ENCODE measurements at regions not wholly inside any gene's neighbourhood (a gene's known extent, or its start where the extent isn't known, plus 50 kb on each side); places are given as distances from the start of the nearest gene placed in this dataset.

GRCh38 chr6:9439621-9440330, 975.1 kb downstream of the TFAP2A start:
- Mint-ChIP-seq H3K27ac (no peak overlapping the region), H3K4me1 (no peaks in the 10 kb centered on the region), H3K36me3 (peaks cover 0 to 5% (median 0%) of the 10 kb centered on the region in 5 donors), H3K27me3 (no peaks in the 10 kb centered on the region), H3K4me3 (no peak overlapping the region), H3K9me3 (peaks cover 0 to 16% (median 8%) of the 10 kb centered on the region in 11 donors)
- H3K36me3 ChIP-seq (ENCODE audit: control insufficient read depth in 2 of 3, insufficient read depth in 3 of 3, low read length in 3 of 3), result no peaks in the 10 kb centered on the region
- no peak for DNase-seq
- no peak for ATAC-seq
- no peaks in the 10 kb centered on the region for H3K9me3 ChIP-seq (ENCODE audit: control insufficient read depth in 2 of 3, low read length in 3 of 3)
- POLR2A ChIA-PET, result no interaction called here
- CTCF ChIA-PET, result interaction anchor here (0.6 to 0.7 kb wide), 2 partner anchors 44 to 58 kb away, joined by 3 read pairs; no protein-coding TSS in a partner anchor
- no peaks in the 10 kb centered on the region for H3K4me1 ChIP-seq (ENCODE audit: control insufficient read depth in 2 of 2, insufficient read depth in 2 of 2, low read length in 2 of 2)
- intact Hi-C loops (cut with micrococcal nuclease), result no loop called here
- no peak overlapping the region for H3K27ac ChIP-seq (ENCODE audit: low read depth, low read length)
- H3K4me3 ChIP-seq (ENCODE audit: low read length), result no peak overlapping the region
- no peaks in the 10 kb centered on the region for H3K27me3 ChIP-seq (ENCODE audit: control insufficient read depth in 2 of 2, insufficient read depth in 2 of 2, low read length in 2 of 2)

GRCh38 chr6:9437836-9438235, 977.0 kb downstream of the TFAP2A start:
- peaks cover 0 to 9% (median 2%) of the 10 kb centered on the region in 11 donors for H3K9me3 Mint-ChIP-seq
- CTCF ChIA-PET, result no interaction called here

GRCh38 chr6:9435281-9435680, 979.6 kb downstream of the TFAP2A start:
- Mint-ChIP-seq H3K9me3 (peaks cover 0 to 7% (median 2%) of the 10 kb centered on the region in 11 donors), H3K27me3 (no peaks in the 10 kb centered on the region), H3K27ac (no peak overlapping the region), H3K36me3 (no peaks in the 10 kb centered on the region), H3K4me3 (no peak overlapping the region), H3K4me1 (no peaks in the 10 kb centered on the region)
- intact Hi-C loops (cut with micrococcal nuclease), result no loop called here
- H3K27ac ChIP-seq (ENCODE audit: low read depth, low read length), result no peak overlapping the region
- H3K36me3 ChIP-seq (ENCODE audit: control insufficient read depth in 2 of 3, insufficient read depth in 3 of 3, low read length in 3 of 3), result no peaks in the 10 kb centered on the region
- no peaks in the 10 kb centered on the region for H3K9me3 ChIP-seq (ENCODE audit: control insufficient read depth in 2 of 3, low read length in 3 of 3)
- H3K27me3 ChIP-seq (ENCODE audit: control insufficient read depth in 2 of 2, insufficient read depth in 2 of 2, low read length in 2 of 2), result no peaks in the 10 kb centered on the region
- DNase-seq, result no peak
- H3K4me1 ChIP-seq (ENCODE audit: control insufficient read depth in 2 of 2, insufficient read depth in 2 of 2, low read length in 2 of 2), result no peaks in the 10 kb centered on the region
- no peak overlapping the region for H3K4me3 ChIP-seq (ENCODE audit: low read length)
- ATAC-seq, result no peak
- POLR2A ChIA-PET, result no interaction called here
- CTCF ChIA-PET, result no interaction called here

More at GRCh38 chr6:9437836-9438235, 977.0 kb downstream of the TFAP2A start:
- intact Hi-C loops (cut with micrococcal nuclease), result no loop called here
- POLR2A ChIA-PET, result no interaction called here
- DNase-seq, result no peak
- Histone ChIP-seq H3K4me3 (ENCODE audit: low read length) (no peak overlapping the region), H3K27ac (ENCODE audit: low read depth, low read length) (no peak overlapping the region), H3K36me3 (ENCODE audit: control insufficient read depth in 2 of 3, insufficient read depth in 3 of 3, low read length in 3 of 3) (no peaks in the 10 kb centered on the region), H3K27me3 (ENCODE audit: control insufficient read depth in 2 of 2, insufficient read depth in 2 of 2, low read length in 2 of 2) (no peaks in the 10 kb centered on the region), H3K4me1 (ENCODE audit: control insufficient read depth in 2 of 2, insufficient read depth in 2 of 2, low read length in 2 of 2) (no peaks in the 10 kb centered on the region), H3K9me3 (ENCODE audit: control insufficient read depth in 2 of 3, low read length in 3 of 3) (no peaks in the 10 kb centered on the region)
- Mint-ChIP-seq H3K4me1 (no peaks in the 10 kb centered on the region), H3K27ac (no peak overlapping the region), H3K4me3 (no peak overlapping the region), H3K27me3 (no peaks in the 10 kb centered on the region), H3K36me3 (no peaks in the 10 kb centered on the region)
- ATAC-seq, result no peak

GRCh38 chr6:9431945-9432344, 982.9 kb downstream of the TFAP2A start:
- H3K4me3 Mint-ChIP-seq, result no peak overlapping the region
- Histone ChIP-seq H3K4me3 (ENCODE audit: low read length) (no peak overlapping the region), H3K36me3 (ENCODE audit: control insufficient read depth in 2 of 3, insufficient read depth in 3 of 3, low read length in 3 of 3) (no peaks in the 10 kb centered on the region), H3K9me3 (ENCODE audit: control insufficient read depth in 2 of 3, low read length in 3 of 3) (no peaks in the 10 kb centered on the region), H3K4me1 (ENCODE audit: control insufficient read depth in 2 of 2, insufficient read depth in 2 of 2, low read length in 2 of 2) (no peaks in the 10 kb centered on the region), H3K27ac (ENCODE audit: low read depth, low read length) (no peak overlapping the region), H3K27me3 (ENCODE audit: control insufficient read depth in 2 of 2, insufficient read depth in 2 of 2, low read length in 2 of 2) (no peaks in the 10 kb centered on the region)
- H3K4me1 Mint-ChIP-seq, result no peaks in the 10 kb centered on the region
- ChIA-PET POLR2A (interaction anchor here (0.6 kb wide), 1 partner anchor 1952 kb away, joined by 4 read pairs; no protein-coding TSS in a partner anchor), CTCF (no interaction called here)
- DNase-seq (no peak), ATAC-seq (no peak)
- intact Hi-C loops (cut with micrococcal nuclease), result no loop called here
- H3K36me3 Mint-ChIP-seq, result no peaks in the 10 kb centered on the region
- peaks cover 0 to 7% (median 2%) of the 10 kb centered on the region in 11 donors for H3K9me3 Mint-ChIP-seq
- no peaks in the 10 kb centered on the region for H3K27me3 Mint-ChIP-seq
- H3K27ac Mint-ChIP-seq, result no peak overlapping the region

- Mint-ChIP-seq H3K9me3 (peaks cover 0 to 7% (median 3%) of the 10 kb centered on the region in 11 donors), H3K4me3 (no peak overlapping the region), H3K36me3 (no peaks in the 10 kb centered on the region), H3K27me3 (no peaks in the 10 kb centered on the region), H3K4me1 (no peaks in the 10 kb centered on the region), H3K27ac (no peak overlapping the region)
- Histone ChIP-seq H3K27ac (ENCODE audit: low read depth, low read length) (no peak overlapping the region), H3K36me3 (ENCODE audit: control insufficient read depth in 2 of 3, insufficient read depth in 3 of 3, low read length in 3 of 3) (no peaks in the 10 kb centered on the region), H3K4me1 (ENCODE audit: control insufficient read depth in 2 of 2, insufficient read depth in 2 of 2, low read length in 2 of 2) (no peaks in the 10 kb centered on the region), H3K4me3 (ENCODE audit: low read length) (no peak overlapping the region), H3K9me3 (ENCODE audit: control insufficient read depth in 2 of 3, low read length in 3 of 3) (no peaks in the 10 kb centered on the region), H3K27me3 (ENCODE audit: control insufficient read depth in 2 of 2, insufficient read depth in 2 of 2, low read length in 2 of 2) (no peaks in the 10 kb centered on the region)
- ChIA-PET POLR2A (no interaction called here), CTCF (no interaction called here)
- no peak for ATAC-seq
- no peak for DNase-seq
- intact Hi-C loops (cut with micrococcal nuclease), result no loop called here
Observed at GRCh38 chr6:9428421-9429172, 986.3 kb downstream of the TFAP2A start.

GRCh38 chr6:9422138-9422537, 986.8 kb upstream of the SLC35B3 start:
- Histone ChIP-seq H3K9me3 (ENCODE audit: control insufficient read depth in 2 of 3, low read length in 3 of 3) (no peaks in the 10 kb centered on the region), H3K4me1 (ENCODE audit: control insufficient read depth in 2 of 2, insufficient read depth in 2 of 2, low read length in 2 of 2) (no peaks in the 10 kb centered on the region), H3K27me3 (ENCODE audit: control insufficient read depth in 2 of 2, insufficient read depth in 2 of 2, low read length in 2 of 2) (no peaks in the 10 kb centered on the region), H3K4me3 (ENCODE audit: low read length) (no peak overlapping the region), H3K36me3 (ENCODE audit: control insufficient read depth in 2 of 3, insufficient read depth in 3 of 3, low read length in 3 of 3) (no peaks in the 10 kb centered on the region), H3K27ac (ENCODE audit: low read depth, low read length) (no peak overlapping the region)
- Mint-ChIP-seq H3K27me3 (no peaks in the 10 kb centered on the region), H3K36me3 (no peaks in the 10 kb centered on the region), H3K4me3 (no peak overlapping the region), H3K9me3 (peaks cover 0 to 8% (median 0%) of the 10 kb centered on the region in 11 donors), H3K27ac (no peak overlapping the region), H3K4me1 (no peaks in the 10 kb centered on the region)
- CTCF ChIA-PET, result no interaction called here
- DNase-seq (no peak), ATAC-seq (no peak)
- intact Hi-C loops (cut with micrococcal nuclease), result no loop called here
- POLR2A ChIA-PET, result no interaction called here
